Fibroblast of villous mesenchyme (primary cell): ENCODE measurements at regions not wholly inside any gene's neighbourhood (a gene's known extent, or its start where the extent isn't known, plus 50 kb on each side); places are given as distances from the start of the nearest gene placed in this dataset.
"Not testable (repeated sequence)": the region's sequence is repeated elsewhere in the genome, so short reads cannot be mapped to it uniquely, and the experiment has no call there.

Source experiments
- DNase-seq: peaks from one replicate; pipeline ENCODE4 v3.0.0-alpha.2; 2010; ENCODE audit warnings: low read depth
- H3K4me3 ChIP-seq: 2 replicates; pipeline ENCODE4 v1.5.1; 2011; ENCODE audit warnings: low read depth, mild to moderate bottlenecking, low read length
- TF ChIP-seq, protein P1 (sequence below): IDR thresholded peaks from 2 replicates; pipeline ENCODE4 v1.5.1; 2012; ENCODE audit warnings: low read depth, mild to moderate bottlenecking, low read length; ENCODE audit not compliant: insufficient read depth

DNA sequence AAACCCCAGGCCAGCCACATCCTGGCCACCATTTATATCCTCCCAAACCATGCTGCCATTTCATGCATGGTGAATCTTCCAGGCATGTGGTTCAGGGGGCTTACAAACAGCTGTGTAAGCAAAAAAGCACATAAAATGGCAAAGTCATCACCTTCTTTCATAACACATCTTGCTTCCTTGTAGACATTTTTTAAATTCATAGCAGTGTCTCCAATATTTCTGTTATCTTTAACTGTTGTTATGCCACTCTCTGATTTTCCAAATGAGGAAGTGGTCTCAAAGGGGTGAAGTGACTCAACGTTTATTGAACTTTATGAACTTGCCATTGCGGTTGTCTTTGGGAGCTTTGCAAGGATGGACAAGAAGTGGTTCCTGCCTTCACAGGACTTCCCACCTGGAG is 264.4 kb downstream of the MEX3B start:
- TF ChIP-seq, protein P1, sequence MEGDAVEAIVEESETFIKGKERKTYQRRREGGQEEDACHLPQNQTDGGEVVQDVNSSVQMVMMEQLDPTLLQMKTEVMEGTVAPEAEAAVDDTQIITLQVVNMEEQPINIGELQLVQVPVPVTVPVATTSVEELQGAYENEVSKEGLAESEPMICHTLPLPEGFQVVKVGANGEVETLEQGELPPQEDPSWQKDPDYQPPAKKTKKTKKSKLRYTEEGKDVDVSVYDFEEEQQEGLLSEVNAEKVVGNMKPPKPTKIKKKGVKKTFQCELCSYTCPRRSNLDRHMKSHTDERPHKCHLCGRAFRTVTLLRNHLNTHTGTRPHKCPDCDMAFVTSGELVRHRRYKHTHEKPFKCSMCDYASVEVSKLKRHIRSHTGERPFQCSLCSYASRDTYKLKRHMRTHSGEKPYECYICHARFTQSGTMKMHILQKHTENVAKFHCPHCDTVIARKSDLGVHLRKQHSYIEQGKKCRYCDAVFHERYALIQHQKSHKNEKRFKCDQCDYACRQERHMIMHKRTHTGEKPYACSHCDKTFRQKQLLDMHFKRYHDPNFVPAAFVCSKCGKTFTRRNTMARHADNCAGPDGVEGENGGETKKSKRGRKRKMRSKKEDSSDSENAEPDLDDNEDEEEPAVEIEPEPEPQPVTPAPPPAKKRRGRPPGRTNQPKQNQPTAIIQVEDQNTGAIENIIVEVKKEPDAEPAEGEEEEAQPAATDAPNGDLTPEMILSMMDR: no peak
- DNase-seq: no peak
- no peak overlapping the region for H3K4me3 ChIP-seq

GRCh38 chr15:81780966-81781365 is 264.9 kb downstream of the MEX3B start:
- H3K4me3 ChIP-seq: no peak overlapping the region
- TF ChIP-seq, protein P1: no peak
- no peak for DNase-seq

- DNase-seq: no peak
- TF ChIP-seq, protein P1: no peak
- H3K4me3 ChIP-seq: no peak overlapping the region
These were observed 266.6 kb downstream of the MEX3B start for GRCh38 chr15:81779181-81779580.

DNA sequence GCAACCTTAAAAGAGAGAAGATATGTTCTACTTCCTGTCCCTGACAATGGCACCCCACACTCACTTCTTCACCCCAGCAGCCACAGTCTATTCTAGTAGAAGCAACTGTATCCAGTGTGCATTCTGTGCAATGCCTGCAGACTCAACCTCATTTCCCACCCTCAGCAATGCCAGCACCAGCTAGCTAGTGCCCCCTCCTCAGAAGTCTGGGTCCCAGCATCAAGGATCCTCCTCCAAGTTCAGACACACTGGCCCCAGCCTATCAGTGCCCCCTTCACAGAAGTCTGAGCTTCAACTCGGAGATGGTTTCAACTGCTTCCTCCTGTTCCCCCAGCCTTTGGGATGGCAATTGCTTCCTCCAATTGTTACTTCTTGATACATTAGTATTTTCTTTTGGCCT is 268.3 kb downstream of the MEX3B start:
- no peak for DNase-seq
- no peak overlapping the region for H3K4me3 ChIP-seq
- TF ChIP-seq, protein P1: no peak

DNA sequence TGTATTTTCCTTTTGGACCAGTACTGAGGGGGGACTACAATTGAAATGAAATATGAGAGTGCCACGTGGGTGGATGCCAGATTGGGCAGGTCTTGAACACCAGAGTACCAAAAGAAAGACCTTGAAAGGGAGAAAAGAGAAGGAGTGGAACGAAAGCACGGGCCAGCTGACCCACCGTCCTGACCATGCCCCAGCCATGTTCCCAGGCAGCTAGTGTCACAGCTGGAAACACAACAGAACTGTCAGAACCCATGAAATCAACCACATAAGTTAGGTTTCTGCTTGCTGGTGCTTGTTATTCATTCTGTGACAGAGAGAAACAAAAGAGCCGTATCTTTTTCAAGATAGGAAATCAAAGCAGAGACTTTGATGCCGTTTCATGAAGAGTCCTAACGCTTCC is 268.8 kb downstream of the MEX3B start:
- TF ChIP-seq, protein P1: no peak
- H3K4me3 ChIP-seq: no peak overlapping the region
- no peak for DNase-seq

- DNase-seq, H3K4me3 ChIP-seq: not testable (repeated sequence)
These were observed 270.0 kb downstream of the MEX3B start for GRCh38 chr15:81775779-81776178.

DNA sequence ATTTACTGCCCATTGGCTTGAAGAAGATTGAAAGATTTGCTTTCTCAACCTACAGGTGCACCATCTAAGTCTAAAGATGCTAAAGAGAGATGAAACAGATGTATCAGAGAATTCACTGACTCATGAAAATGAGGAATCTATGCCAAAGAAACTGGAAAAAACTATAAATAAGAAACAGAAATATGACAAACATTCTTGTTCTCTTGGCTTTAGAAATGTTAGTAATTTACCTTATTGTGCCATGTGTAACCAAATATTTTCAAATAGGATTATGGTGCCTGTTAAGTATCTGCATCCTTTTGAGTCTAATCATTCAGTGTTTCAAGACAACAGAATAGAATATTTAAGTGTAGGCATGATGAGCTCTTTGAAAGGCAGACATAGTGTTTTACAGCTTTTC is 271.5 kb downstream of the MEX3B start:
- TF ChIP-seq, protein P1: no peak

GRCh38 chr15:81768773-81769172 is 277.0 kb downstream of the MEX3B start:
- H3K4me3 ChIP-seq: no peak overlapping the region
- TF ChIP-seq, protein P1: no peak
- DNase-seq: no peak

More for the DNA sequence above, 271.5 kb downstream of the MEX3B start:
- DNase-seq: no peak
- H3K4me3 ChIP-seq: no peak overlapping the region
